Activated CD8-positive, alpha-beta T cell treated with anti-CD3 and anti-CD28 coated beads for 36 hours (primary cell): ENCODE measurements at regions not wholly inside any gene's neighbourhood (a gene's known extent, or its start where the extent isn't known, plus 50 kb on each side); places are given as distances from the start of the nearest gene placed in this dataset.

Experiments
- ATAC-seq: fragments of 200-7000 bp; cut with Tn5 transposase; one replicate; pipeline ENCODE4 v1.10.0; 2021; ENCODE audit warnings: mild to moderate bottlenecking, moderate library complexity
- CTCF ChIA-PET: fragments of 350-600 bp; sonication (Branson Sonifier 250); formaldehyde crosslinking; loops from one replicate; lab custom pipeline; 2021; ENCODE audit warnings: antibody characterized with exemption; lab: Charles Lee
- POLR2A ChIA-PET: fragments of 350-600 bp; sonication (Branson Sonifier 250); formaldehyde crosslinking; loops from one replicate; lab custom pipeline; 2021; ENCODE audit warnings: antibody characterized with exemption; lab: Charles Lee
- DNase-seq: peaks from one replicate; pipeline ENCODE4 v3.0.0-alpha.2; 2020
- H3K27ac Mint-ChIP-seq: one replicate; pipeline ENCODE4 v1.8.0; 2021; ENCODE audit warnings: mild to moderate bottlenecking, mixed read lengths
- H3K27me3 Mint-ChIP-seq: one replicate; pipeline ENCODE4 v1.8.0; 2021; ENCODE audit warnings: mixed read lengths
- H3K36me3 Mint-ChIP-seq: one replicate; pipeline ENCODE4 v1.8.0; 2021; ENCODE audit warnings: low read depth, mixed read lengths
- H3K4me1 Mint-ChIP-seq: one replicate; pipeline ENCODE4 v1.8.0; 2021; ENCODE audit warnings: low read depth, mixed read lengths
- H3K4me3 Mint-ChIP-seq: one replicate; pipeline ENCODE4 v1.8.0; 2021; ENCODE audit warnings: mild to moderate bottlenecking, moderate library complexity, mixed read lengths
- H3K9me3 Mint-ChIP-seq: one replicate; pipeline ENCODE4 v1.8.0; 2021; ENCODE audit warnings: mixed read lengths
- CTCF ChIP-seq: fragments of 200-600 bp; IDR thresholded peaks from one replicate; pipeline ENCODE4 v1.8.0; 2022; ENCODE audit warnings: antibody characterized with exemption, mild to moderate bottlenecking
- intact Hi-C: fragments of 100-400 bp; cut with micrococcal nuclease; formaldehyde crosslinking; loops from one replicate; pipeline ENCODE4 v1.10.0; 2022

DNA sequence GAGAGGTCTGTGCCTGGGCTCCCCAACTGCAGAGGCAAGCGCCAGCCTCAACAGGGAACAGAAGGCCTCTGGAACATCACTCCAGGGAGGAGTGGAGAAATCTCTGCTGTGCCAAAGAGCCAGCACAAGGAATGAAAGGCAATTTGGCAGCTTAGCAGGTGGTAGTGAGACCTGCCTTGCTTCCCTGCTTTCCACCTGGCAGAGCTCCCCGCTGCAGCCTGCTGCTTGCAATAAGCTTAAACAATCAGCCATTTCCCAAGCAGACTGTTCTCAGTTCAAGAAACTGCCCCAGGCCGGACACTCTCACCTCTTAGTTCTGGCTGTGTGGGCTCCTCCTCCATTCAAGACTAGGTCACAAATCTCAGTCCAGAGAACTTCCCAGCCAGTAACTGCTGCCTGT lies 370.6 kb downstream of the MAGEB5 start:
- DNase-seq (no peak), ATAC-seq (no peak)
- no peak for TF ChIP-seq CTCF
- Mint-ChIP-seq H3K27me3 (no peaks in the 10 kb centered on the region), H3K4me3 (no peak overlapping the region), H3K4me1 (no peaks in the 10 kb centered on the region), H3K36me3 (no peaks in the 10 kb centered on the region), H3K9me3 (no peaks in the 10 kb centered on the region), H3K27ac (no peak overlapping the region)
- CTCF ChIA-PET, result no interaction called here
- intact Hi-C loops, result no loop called here
- POLR2A ChIA-PET, result no interaction called here

DNA sequence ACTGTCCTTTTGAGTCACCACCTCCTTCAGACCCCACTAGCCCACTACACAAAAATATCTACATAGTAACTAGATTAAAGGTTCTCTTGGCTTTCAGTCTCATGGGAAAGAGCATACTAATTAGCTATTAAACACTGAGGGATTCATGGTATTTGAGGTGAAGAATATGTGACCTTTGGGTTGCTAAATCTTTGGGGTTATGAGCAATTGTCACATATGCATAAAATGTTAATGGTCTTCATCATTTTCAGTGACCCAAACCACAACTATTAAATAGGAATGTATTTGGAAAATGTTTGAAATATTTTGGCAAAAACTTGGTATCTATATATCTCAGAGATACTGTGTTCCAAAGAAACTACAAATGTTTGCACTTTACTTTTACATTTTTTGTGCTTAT lies 365.1 kb downstream of the MAGEB5 start:
- POLR2A ChIA-PET, result no interaction called here
- H3K36me3 Mint-ChIP-seq, result no peaks in the 10 kb centered on the region
- no peaks in the 10 kb centered on the region for H3K9me3 Mint-ChIP-seq
- ATAC-seq, result no peak
- no peak overlapping the region for H3K4me3 Mint-ChIP-seq
- H3K27me3 Mint-ChIP-seq, result no peaks in the 10 kb centered on the region
- H3K4me1 Mint-ChIP-seq, result no peaks in the 10 kb centered on the region
- CTCF ChIA-PET, result no interaction called here
- TF ChIP-seq CTCF, result no peak
- intact Hi-C loops, result no loop called here
- no peak for DNase-seq
- H3K27ac Mint-ChIP-seq, result no peak overlapping the region

GRCh38 chrX:26580021-26580420 lies 364.1 kb downstream of the MAGEB5 start:
- no peak for DNase-seq

GRCh38 chrX:26574234-26574633 lies 358.3 kb downstream of the MAGEB5 start:
- ATAC-seq, result no peak
- DNase-seq, result no peak
- no peaks in the 10 kb centered on the region for H3K4me1 Mint-ChIP-seq
- ChIA-PET POLR2A (no interaction called here), CTCF (no interaction called here)
- intact Hi-C loops, result no loop called here
- no peaks in the 10 kb centered on the region for H3K27me3 Mint-ChIP-seq
- H3K9me3 Mint-ChIP-seq, result no peaks in the 10 kb centered on the region
- H3K4me3 Mint-ChIP-seq, result no peak overlapping the region
- no peak for TF ChIP-seq CTCF
- H3K27ac Mint-ChIP-seq, result no peak overlapping the region
- no peaks in the 10 kb centered on the region for H3K36me3 Mint-ChIP-seq

More at GRCh38 chrX:26580021-26580420, 364.1 kb downstream of the MAGEB5 start:
- ChIA-PET POLR2A (no interaction called here), CTCF (no interaction called here)
- TF ChIP-seq CTCF, result no peak
- Mint-ChIP-seq H3K4me1 (no peaks in the 10 kb centered on the region), H3K9me3 (no peaks in the 10 kb centered on the region), H3K27me3 (no peaks in the 10 kb centered on the region), H3K36me3 (no peaks in the 10 kb centered on the region), H3K4me3 (no peak overlapping the region), H3K27ac (no peak overlapping the region)
- intact Hi-C loops, result no loop called here
- ATAC-seq, result no peak

DNA sequence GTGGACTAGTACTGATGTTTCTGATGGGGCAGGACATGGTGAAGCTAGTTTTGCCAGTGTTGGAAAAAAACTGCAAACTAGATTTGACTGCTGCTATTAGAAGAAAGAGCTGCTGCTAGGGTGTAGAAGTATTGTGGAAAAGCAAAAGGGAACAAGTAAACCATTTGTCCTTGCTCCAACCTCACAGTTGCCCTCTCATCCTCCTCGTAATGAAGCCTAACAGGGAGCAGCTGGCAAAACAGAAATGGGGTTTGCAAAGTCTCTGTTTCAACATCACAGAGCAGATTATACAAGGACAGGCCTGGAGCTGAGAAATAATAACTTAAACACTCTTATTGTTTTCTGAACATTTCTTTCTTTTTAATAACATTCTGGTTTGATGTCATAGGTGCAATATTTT lies 346.2 kb downstream of the MAGEB5 start:
- Mint-ChIP-seq H3K36me3 (no peaks in the 10 kb centered on the region), H3K9me3 (no peaks in the 10 kb centered on the region), H3K4me1 (no peaks in the 10 kb centered on the region), H3K27me3 (no peaks in the 10 kb centered on the region), H3K27ac (no peak overlapping the region), H3K4me3 (no peak overlapping the region)
- ATAC-seq (no peak), DNase-seq (no peak)
- intact Hi-C loops, result no loop called here
- POLR2A ChIA-PET, result no interaction called here
- CTCF ChIA-PET, result interaction anchor here (0.6 kb wide), 1 partner anchor 860 kb away, joined by 3 read pairs; no protein-coding TSS in a partner anchor
- no peak for TF ChIP-seq CTCF
